HEK293 (cell line): ENCODE measurements at regions not wholly inside any gene's neighbourhood (a gene's known extent, or its start where the extent isn't known, plus 50 kb on each side); places are given as distances from the start of the nearest gene placed in this dataset.

Source experiments
- ZNF610 ChIP-seq: fragments of 450-650 bp; formaldehyde crosslinking; IDR thresholded peaks from 2 replicates; pipeline ENCODE4 v1.5.1; 2016; ENCODE audit warnings: missing biosample characterization, missing genetic modification characterization, borderline replicate concordance
- ZNF707 ChIP-seq: fragments of 450-650 bp; formaldehyde crosslinking; IDR thresholded peaks from 2 replicates; pipeline ENCODE4 v1.5.1; 2016; ENCODE audit warnings: missing biosample characterization, missing genetic modification characterization
- TF ChIP-seq, protein P1 (sequence below): fragments of 450-650 bp; formaldehyde crosslinking; IDR thresholded peaks from 2 replicates; pipeline ENCODE4 v1.5.1; 2016; ENCODE audit warnings: missing biosample characterization, missing genetic modification characterization

DNA sequence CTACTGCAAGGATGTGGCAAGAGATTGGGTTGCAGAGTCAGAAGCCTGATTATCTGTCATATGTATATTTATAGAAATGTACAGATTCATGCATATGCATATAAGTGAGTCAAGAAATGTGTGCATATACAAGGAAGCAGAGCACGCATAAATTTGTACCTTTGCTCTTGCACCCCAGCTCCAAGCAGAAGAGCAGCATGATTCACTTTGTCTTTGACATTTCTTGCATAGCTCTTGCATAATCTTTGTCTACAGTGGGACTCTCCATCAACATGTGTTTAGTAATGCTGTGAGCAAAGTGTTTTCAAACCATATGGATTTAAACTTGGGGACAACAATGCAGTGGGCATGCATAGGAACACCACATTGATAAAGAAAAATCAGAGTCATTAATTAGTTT lies 330.7 kb upstream of the DCN start:
- TF ChIP-seq ZNF610 (tag by site-specific recombination), result no peak
- TF ChIP-seq ZNF707 (tag by site-specific recombination), result no peak
- TF ChIP-seq, protein P1, sequence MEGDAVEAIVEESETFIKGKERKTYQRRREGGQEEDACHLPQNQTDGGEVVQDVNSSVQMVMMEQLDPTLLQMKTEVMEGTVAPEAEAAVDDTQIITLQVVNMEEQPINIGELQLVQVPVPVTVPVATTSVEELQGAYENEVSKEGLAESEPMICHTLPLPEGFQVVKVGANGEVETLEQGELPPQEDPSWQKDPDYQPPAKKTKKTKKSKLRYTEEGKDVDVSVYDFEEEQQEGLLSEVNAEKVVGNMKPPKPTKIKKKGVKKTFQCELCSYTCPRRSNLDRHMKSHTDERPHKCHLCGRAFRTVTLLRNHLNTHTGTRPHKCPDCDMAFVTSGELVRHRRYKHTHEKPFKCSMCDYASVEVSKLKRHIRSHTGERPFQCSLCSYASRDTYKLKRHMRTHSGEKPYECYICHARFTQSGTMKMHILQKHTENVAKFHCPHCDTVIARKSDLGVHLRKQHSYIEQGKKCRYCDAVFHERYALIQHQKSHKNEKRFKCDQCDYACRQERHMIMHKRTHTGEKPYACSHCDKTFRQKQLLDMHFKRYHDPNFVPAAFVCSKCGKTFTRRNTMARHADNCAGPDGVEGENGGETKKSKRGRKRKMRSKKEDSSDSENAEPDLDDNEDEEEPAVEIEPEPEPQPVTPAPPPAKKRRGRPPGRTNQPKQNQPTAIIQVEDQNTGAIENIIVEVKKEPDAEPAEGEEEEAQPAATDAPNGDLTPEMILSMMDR (tag by site-specific recombination), result no peak
